ENCODE measurements at regions not wholly inside any gene's neighbourhood (a gene's known extent, or its start where the extent isn't known, plus 50 kb on each side); places are given as distances from the start of the nearest gene placed in this dataset.
"Not testable (repeated sequence)": the region's sequence is repeated elsewhere in the genome, so short reads cannot be mapped to it uniquely, and the experiment has no call there.

- DNase-seq: no peak
Observed at GRCh38 chrX:113001836-113002235, 161.2 kb upstream of the AMOT start.

- no peak for DNase-seq
Observed at GRCh38 chrX:112997991-112998390, 157.4 kb upstream of the AMOT start.

- no peak for DNase-seq
Observed at GRCh38 chrX:112991801-112992200, 151.2 kb upstream of the AMOT start.

GRCh38 chrX:112979879-112980278 lies 139.2 kb upstream of the AMOT start:
- DNase-seq: no peak

- no peak for DNase-seq
Observed at GRCh38 chrX:112968351-112969133, 127.9 kb upstream of the AMOT start.

GRCh38 chrX:112967903-112968302 lies 127.3 kb upstream of the AMOT start:
- DNase-seq: no peak

GRCh38 chrX:112967341-112967740 lies 126.7 kb upstream of the AMOT start:
- DNase-seq: no peak

- DNase-seq: no peak
Observed at GRCh38 chrX:112961981-112962380, 121.3 kb upstream of the AMOT start.

- DNase-seq: no peak
Observed at GRCh38 chrX:112947981-112948615, 107.5 kb upstream of the AMOT start.

GRCh38 chrX:112946227-112946626 lies 105.6 kb upstream of the AMOT start:
- no peak for DNase-seq

GRCh38 chrX:112945826-112946225 lies 105.2 kb upstream of the AMOT start:
- DNase-seq: no peak

- no peak for DNase-seq
Observed at GRCh38 chrX:112941209-112941837, 100.7 kb upstream of the AMOT start.

- DNase-seq: no peak
Observed at GRCh38 chrX:112935029-112935428, 94.4 kb upstream of the AMOT start.

- no peak for DNase-seq
Observed at GRCh38 chrX:112931900-112932299, 91.3 kb upstream of the AMOT start.

GRCh38 chrX:112931478-112931877 lies 90.8 kb upstream of the AMOT start:
- no peak for DNase-seq

- not testable (repeated sequence) for DNase-seq
Observed at GRCh38 chrX:112923381-112923780, 82.8 kb upstream of the AMOT start.

GRCh38 chrX:112913807-112914206 lies 73.2 kb upstream of the AMOT start:
- no peak for DNase-seq

- no peak for DNase-seq
Observed at GRCh38 chrX:112910418-112910817, 69.8 kb upstream of the AMOT start.

GRCh38 chrX:112901869-112902725 lies 61.5 kb upstream of the AMOT start:
- no peak for DNase-seq

GRCh38 chrX:112896051-112896450 lies 55.4 kb upstream of the AMOT start:
- no peak for DNase-seq

Data from NCI-H146 (cell line).